H1 (cell line): ENCODE measurements at regions not wholly inside any gene's neighbourhood (a gene's known extent, or its start where the extent isn't known, plus 50 kb on each side); places are given as distances from the start of the nearest gene placed in this dataset.

ENCODE experiments used
- CTCF ChIA-PET: fragments of 300-600 bp; sonication (Branson Sonifier 250); formaldehyde crosslinking; loops from one replicate; lab custom pipeline; 2021; ENCODE audit not compliant: partially characterized antibody; lab: Charles Lee
- POLR2A ChIA-PET: fragments of 300-600 bp; sonication (Branson Sonifier 250); formaldehyde crosslinking; loops from one replicate; lab custom pipeline; 2021; ENCODE audit warnings: inconsistent platforms; ENCODE audit not compliant: partially characterized antibody; lab: Charles Lee
- DNase-seq, 2 experiments: peaks; one replicate each; pipeline versions ENCODE4 v3.0.0 to v3.0.0-alpha.2; 2010 to 2022; ENCODE audit warnings: low spot score in 2 of 2, low read depth in 1 of 2, mixed read lengths in 1 of 2
- FAIRE-seq: peaks from 2 replicates; lab custom pipeline; 2011; peaks lifted over from hg19 to GRCh38; lab: Jason Lieb, UNC
- H2AFZ ChIP-seq: 2 replicates; pipeline ENCODE4 v1.8.1; 2012; ENCODE audit warnings: low read length, inconsistent platforms
- H2AK5ac ChIP-seq: 2 replicates; pipeline ENCODE4 v1.6.1; 2013; ENCODE audit warnings: low read depth, low read length
- H2BK120ac ChIP-seq: replicated peaks from 2 replicates; pipeline ENCODE3; 2013; ENCODE audit warnings: low read depth, low read length, inconsistent platforms
- H2BK12ac ChIP-seq: 2 replicates; pipeline ENCODE4 v1.6.1; 2013; ENCODE audit warnings: low read depth, low read length
- H2BK15ac ChIP-seq: 2 replicates; pipeline ENCODE4 v1.6.1; 2013; ENCODE audit warnings: low read length
- H2BK20ac ChIP-seq: 2 replicates; pipeline ENCODE4 v1.6.1; 2013; ENCODE audit warnings: low read length
- H2BK5ac ChIP-seq: 2 replicates; pipeline ENCODE4 v1.6.1; 2013; ENCODE audit warnings: low read depth, low read length
- H3K14ac ChIP-seq: 2 replicates; pipeline ENCODE4 v1.6.1; 2013; ENCODE audit warnings: inconsistent platforms; ENCODE audit not compliant: insufficient read length
- H3K18ac ChIP-seq: 2 replicates; pipeline ENCODE4 v1.6.1; 2013; ENCODE audit warnings: low read length; ENCODE audit errors: extremely low read depth
- H3K23ac ChIP-seq: 2 replicates; pipeline ENCODE4 v1.6.1; 2013; ENCODE audit warnings: inconsistent platforms; ENCODE audit not compliant: insufficient read length
- H3K23me2 ChIP-seq: 2 replicates; pipeline ENCODE4 v1.6.1; 2013; ENCODE audit warnings: low read depth, low read length
- H3K27ac ChIP-seq: 2 replicates; pipeline ENCODE4 v1.6.1; 2011; ENCODE audit warnings: low read depth, low read length, inconsistent platforms
- H3K27me3 ChIP-seq, 4 experiments: replicated peaks in 1 of 4; 1 replicate in 1 of 4; 2 replicates in 3 of 4; pipeline versions ENCODE4 v1.6.1 to v1.8.1; 2011 to 2013; ENCODE audit warnings: low read length in 3 of 4, mild to moderate bottlenecking in 3 of 4, inconsistent platforms in 2 of 4, mixed read lengths in 2 of 4, moderate library complexity in 1 of 4; ENCODE audit not compliant: control insufficient read depth in 3 of 4, insufficient read depth in 3 of 4; ENCODE audit errors: extremely low read depth in 1 of 4
- H3K36me3 ChIP-seq, 4 experiments: 2 replicates each; pipeline versions ENCODE4 v1.6.1 to v1.8.1; 2011 to 2013; ENCODE audit warnings: mild to moderate bottlenecking in 4 of 4, low read length in 3 of 4, moderate library complexity in 2 of 4, control low read depth in 1 of 4, inconsistent platforms in 1 of 4; ENCODE audit not compliant: insufficient read depth in 4 of 4, control insufficient read depth in 2 of 4
- H3K4ac ChIP-seq: replicated peaks from 2 replicates; pipeline ENCODE3; 2013; ENCODE audit warnings: low read length, low read depth, mixed read lengths, inconsistent platforms; ENCODE audit not compliant: insufficient read length
- H3K4me1 ChIP-seq, 4 experiments: replicated peaks in 1 of 4; 1 replicate in 1 of 4; 2 replicates in 3 of 4; pipeline versions ENCODE4 v1.6.1 to v1.8.1; 2011 to 2013; ENCODE audit warnings: low read length in 3 of 4, inconsistent platforms in 2 of 4, mixed read lengths in 1 of 4; ENCODE audit not compliant: insufficient read depth in 4 of 4, control insufficient read depth in 3 of 4
- H3K4me2 ChIP-seq, 2 experiments: 2 replicates each; pipeline versions ENCODE4 v1.6.1 to v1.8.1; 2011 to 2013; ENCODE audit warnings: low read depth in 2 of 2, low read length in 2 of 2, control low read depth in 1 of 2, inconsistent platforms in 1 of 2, mild to moderate bottlenecking in 1 of 2; ENCODE audit not compliant: insufficient read depth in 1 of 2
- H3K4me3 ChIP-seq, 4 experiments: fragments of 200-600, 300-600 bp in 1 of 4; sonication (generic), shearing (Covaris generic), sonication (Bioruptor Twin) in 1 of 4; 2 replicates each; pipeline versions ENCODE4 v1.5.1 to v1.8.1; 2011 to 2016; ENCODE audit warnings: low read length in 4 of 4, low read depth in 3 of 4, control low read depth in 2 of 4, inconsistent platforms in 2 of 4, mild to moderate bottlenecking in 2 of 4, mixed read lengths in 1 of 4, moderate library complexity in 1 of 4; ENCODE audit not compliant: insufficient read depth in 2 of 4; ENCODE audit errors: extremely low read depth in 1 of 4
- H3K56ac ChIP-seq: replicated peaks from 2 replicates; pipeline ENCODE3; 2013; ENCODE audit warnings: low read depth, mild to moderate bottlenecking, mixed read lengths, low read length, inconsistent platforms; ENCODE audit not compliant: insufficient read length
- H3K79me1 ChIP-seq: 2 replicates; pipeline ENCODE4 v1.6.1; 2013; ENCODE audit warnings: low read depth, low read length, control low read depth
- H3K79me2 ChIP-seq, 2 experiments: 2 replicates each; pipeline versions ENCODE4 v1.6.1 to v1.8.1; 2012 to 2013; ENCODE audit warnings: low read length in 2 of 2, mild to moderate bottlenecking in 2 of 2, inconsistent platforms in 1 of 2; ENCODE audit not compliant: insufficient read depth in 2 of 2, control insufficient read depth in 1 of 2
- H3K9ac ChIP-seq, 4 experiments: replicated peaks in 1 of 4; 1 replicate in 1 of 4; 2 replicates in 3 of 4; pipeline versions ENCODE4 v1.6.1 to v1.8.1; 2011 to 2013; ENCODE audit warnings: low read depth in 3 of 4, low read length in 3 of 4, control low read depth in 2 of 4, mild to moderate bottlenecking in 2 of 4, moderate library complexity in 2 of 4, inconsistent platforms in 1 of 4; ENCODE audit errors: extremely low read depth in 1 of 4
- H3K9me3 ChIP-seq, 2 experiments: 2 replicates each; pipeline versions ENCODE4 v1.6.1 to v1.8.1; 2012 to 2013; ENCODE audit warnings: mild to moderate bottlenecking in 2 of 2, moderate library complexity in 2 of 2, control low read depth in 1 of 2, inconsistent platforms in 1 of 2, low read depth in 1 of 2, low read length in 1 of 2, mixed read lengths in 1 of 2; ENCODE audit not compliant: insufficient read depth in 2 of 2
- H4K20me1 ChIP-seq, 2 experiments: replicated peaks in 1 of 2; 2 replicates each; pipeline versions ENCODE3 to v1.8.1; 2011 to 2013; ENCODE audit warnings: inconsistent platforms in 2 of 2, low read length in 2 of 2, mild to moderate bottlenecking in 1 of 2; ENCODE audit not compliant: insufficient read depth in 2 of 2, control insufficient read depth in 1 of 2
- H4K5ac ChIP-seq: 2 replicates; pipeline ENCODE4 v1.6.1; 2013; ENCODE audit warnings: low read length, low read depth, mixed read lengths, inconsistent platforms; ENCODE audit not compliant: insufficient read length
- H4K8ac ChIP-seq: 2 replicates; pipeline ENCODE4 v1.8.0; 2013; ENCODE audit warnings: mild to moderate bottlenecking, moderate library complexity, low read length, inconsistent platforms; ENCODE audit not compliant: insufficient read depth; ENCODE audit errors: extremely low read depth
- H4K91ac ChIP-seq: replicated peaks from 2 replicates; pipeline ENCODE3; 2013; ENCODE audit warnings: low read length, mixed read lengths, inconsistent platforms; ENCODE audit not compliant: insufficient read length
- BRCA1 ChIP-seq: IDR thresholded peaks from 2 replicates; pipeline ENCODE4 v1.6.1; 2012; ENCODE audit warnings: low read depth, low read length, improper control_type of control experiment
- E2F6 ChIP-seq: IDR thresholded peaks from 2 replicates; pipeline ENCODE4 v1.6.1; 2012; ENCODE audit warnings: inconsistent platforms
- HDAC2 ChIP-seq, 2 experiments: fragments of 300-600 bp in 1 of 2; sonication (generic) in 1 of 2; IDR thresholded peaks; 2 replicates each; pipeline ENCODE4 v1.6.1; 2011 to 2012; ENCODE audit warnings: low read depth in 2 of 2, low read length in 2 of 2, mild to moderate bottlenecking in 2 of 2, moderate library complexity in 2 of 2, borderline replicate concordance in 1 of 2, inconsistent platforms in 1 of 2
- JUND ChIP-seq: IDR thresholded peaks from 2 replicates; pipeline ENCODE4 v1.6.1; 2011; ENCODE audit warnings: mild to moderate bottlenecking, improper control_type of control experiment, low read length
- MAX ChIP-seq: IDR thresholded peaks from 2 replicates; pipeline ENCODE4 v1.6.1; 2012; ENCODE audit warnings: inconsistent platforms
- NRF1 ChIP-seq: IDR thresholded peaks from 2 replicates; pipeline ENCODE4 v1.6.1; 2011; ENCODE audit warnings: mild to moderate bottlenecking, low read depth, low read length, improper control_type of control experiment
- POLR2A ChIP-seq, 2 experiments: IDR thresholded peaks; 1 replicate in 1 of 2; 2 replicates in 1 of 2; pipeline ENCODE4 v1.6.1; 2011; ENCODE audit warnings: low read depth in 2 of 2, low read length in 2 of 2, mild to moderate bottlenecking in 2 of 2; ENCODE audit errors: control extremely low read depth in 1 of 2
- RAD21 ChIP-seq, 2 experiments: IDR thresholded peaks in 1 of 2; conservative IDR thresholded peaks in 1 of 2; 2 replicates each; pipeline ENCODE4 v1.6.1; 2011; ENCODE audit warnings: low read depth in 2 of 2, low read length in 2 of 2, improper control_type of control experiment in 1 of 2, inconsistent platforms in 1 of 2, mild to moderate bottlenecking in 1 of 2, moderate library complexity in 1 of 2
- ZNF274 ChIP-seq: IDR thresholded peaks from 2 replicates; pipeline ENCODE4 v1.7.0; 2012; ENCODE audit warnings: low read length, borderline replicate concordance; ENCODE audit errors: extremely low read depth
- WGBS, 2 experiments: shearing (Covaris generic) in 1 of 2; methylation state at CpG; one replicate each; pipeline versions ENCODE4 v1.1.6 to v1.1.7; 2013 to 2015; ENCODE audit warnings: low lambda C conversion rate in 2 of 2, mixed read lengths in 2 of 2, inconsistent platforms in 1 of 2, low coverage in 1 of 2, missing lambda C conversion rate in 1 of 2; ENCODE audit not compliant: insufficient replicate concordance in 2 of 2, insufficient coverage in 1 of 2, insufficient read length in 1 of 2; ENCODE audit errors: extremely low coverage in 1 of 2, missing lambda C conversion rate in 1 of 2; 5-methylcytosine and 5-hydroxymethylcytosine counted together

- H2AK5ac ChIP-seq, result no peak overlapping the region
- H3K27ac ChIP-seq, result no peak overlapping the region
- no peak overlapping the region for H3K14ac ChIP-seq
- H3K9ac ChIP-seq, result no peak overlapping the region
- ChIA-PET POLR2A (no interaction called here), CTCF (no interaction called here)
- H2BK12ac ChIP-seq, result no peak overlapping the region
- H4K8ac ChIP-seq, result no peak overlapping the region
- no peak overlapping the region for H3K4me3 ChIP-seq
- H4K91ac ChIP-seq, result no peak overlapping the region
- no peaks in the 10 kb centered on the region for H3K9me3 ChIP-seq
- 89% methylated on average over 1 of the region's 1 CpG; no CpG with 5 or more reads in 1 of the 2 experiments for WGBS, 2 experiments
- no peaks in the 10 kb centered on the region for H3K36me3 ChIP-seq
- H4K5ac ChIP-seq, result no peak overlapping the region
- DNase-seq, result no peak
- FAIRE-seq, result no peak
- H3K4me1 ChIP-seq, result no peaks in the 10 kb centered on the region
- no peak overlapping the region for H3K4ac ChIP-seq
- no peak overlapping the region for H3K23ac ChIP-seq
- no peaks in the 10 kb centered on the region for H3K79me1 ChIP-seq
- TF ChIP-seq BRCA1, result no peak
- no peak for TF ChIP-seq POLR2A (IDR thresholded peaks at IDR 0.05; ENCODE audit: control extremely low read depth in 1 of 2, low read depth in 2 of 2, low read length in 2 of 2)
- TF ChIP-seq MAX, result no peak
- TF ChIP-seq RAD21 (IDR thresholded peaks at IDR 0.05 in 1 of 2, conservative IDR thresholded peaks at IDR 0.05 in 1 of 2; ENCODE audit: low read depth in 2 of 2, low read length in 2 of 2), result no peak
- TF ChIP-seq HDAC2 (IDR thresholded peaks at IDR 0.05; ENCODE audit: borderline replicate concordance in 1 of 2, low read depth in 2 of 2, low read length in 2 of 2), result no peak
- no peak for TF ChIP-seq ZNF274
- TF ChIP-seq E2F6, result no peak
- no peak for TF ChIP-seq NRF1
- no peak for TF ChIP-seq JUND
- no peak overlapping the region for H2BK5ac ChIP-seq
- no peaks in the 10 kb centered on the region for H3K23me2 ChIP-seq
- H4K20me1 ChIP-seq, result no peaks in the 10 kb centered on the region
- no peak overlapping the region for H3K56ac ChIP-seq
- no peaks in the 10 kb centered on the region for H3K79me2 ChIP-seq
- H3K27me3 ChIP-seq, result no peaks in the 10 kb centered on the region
- no peak overlapping the region for H2AFZ ChIP-seq
- H2BK120ac ChIP-seq, result no peak overlapping the region
- H3K4me2 ChIP-seq, result no peak overlapping the region
- H3K18ac ChIP-seq, result no peak overlapping the region
- H2BK20ac ChIP-seq, result no peak overlapping the region
- H2BK15ac ChIP-seq, result no peak overlapping the region
Observed at GRCh38 chr9:118558026-118558425, 811.2 kb downstream of the BRINP1 start.
